Lung (tissue), 9 donors: ENCODE measurements at regions not wholly inside any gene's neighbourhood (a gene's known extent, or its start where the extent isn't known, plus 50 kb on each side); places are given as distances from the start of the nearest gene placed in this dataset.
A peak's percentile ranks its signal among the peaks of the same experiment; 100 is the strongest.
"Not testable (repeated sequence)": the region's sequence is repeated elsewhere in the genome, so short reads cannot be mapped to it uniquely, and the experiment has no call there.

Experiments
- ATAC-seq: fragments of 200-7000 bp; cut with Tn5 transposase; one replicate; pipeline ENCODE4 v1.9.1; 2020; ENCODE audit warnings: moderate number of reproducible peaks; ENCODE audit not compliant: insufficient read depth, low FRiP score
- DNase-seq, 3 donors: peaks; one replicate each; pipeline ENCODE4 v3.0.0-alpha.2; 2013 to 2017
- H3K27ac ChIP-seq, 2 donors: one replicate each; pipeline ENCODE4 v1.5.1; 2013; ENCODE audit warnings: mild to moderate bottlenecking in 2 of 2, moderate library complexity in 2 of 2, control low read depth in 1 of 2, inconsistent platforms in 1 of 2, low read depth in 1 of 2, low read length in 1 of 2
- H3K27me3 ChIP-seq, 3 donors: one replicate each; pipeline ENCODE4 v1.5.1; 2013; ENCODE audit warnings: low read length in 2 of 3; ENCODE audit not compliant: control insufficient read depth in 3 of 3, insufficient read depth in 3 of 3
- H3K36me3 ChIP-seq, 4 donors: one replicate each; pipeline ENCODE4 v1.5.1; 2013; ENCODE audit warnings: low read length in 4 of 4, mild to moderate bottlenecking in 1 of 4, moderate library complexity in 1 of 4; ENCODE audit not compliant: control insufficient read depth in 4 of 4, insufficient read depth in 4 of 4
- H3K4me1 ChIP-seq, 5 donors: one replicate each; pipeline ENCODE4 v1.5.1; 2013; ENCODE audit warnings: low read length in 5 of 5, mild to moderate bottlenecking in 2 of 5, moderate library complexity in 1 of 5; ENCODE audit not compliant: control insufficient read depth in 5 of 5, insufficient read depth in 5 of 5
- H3K4me3 ChIP-seq: one replicate; pipeline ENCODE4 v1.5.1; 2013; ENCODE audit warnings: mild to moderate bottlenecking, control low read depth, moderate library complexity
- H3K9ac ChIP-seq, 2 donors: one replicate each; pipeline ENCODE4 v1.5.1; 2013; ENCODE audit warnings: low read length in 2 of 2, control low read depth in 1 of 2; ENCODE audit not compliant: insufficient read depth in 1 of 2
- H3K9me3 ChIP-seq, 4 donors: one replicate each; pipeline ENCODE4 v1.5.1; 2013; ENCODE audit warnings: low read length in 3 of 4, mild to moderate bottlenecking in 1 of 4, moderate library complexity in 1 of 4; ENCODE audit not compliant: control insufficient read depth in 4 of 4, insufficient read depth in 3 of 4
- WGBS, 2 donors: extraction: QIAGEN DNeasy Blood & Tissue Kit; methylation state at CpG; one replicate each; pipeline ENCODE4 v1.1.7; 2013; 5-methylcytosine and 5-hydroxymethylcytosine counted together
- donor health status: Bipolar disorder and iron deficiency.
- donor health status: healthy.
- donor health status: DM: yes; HTN: yes; CAD: no.

DNA sequence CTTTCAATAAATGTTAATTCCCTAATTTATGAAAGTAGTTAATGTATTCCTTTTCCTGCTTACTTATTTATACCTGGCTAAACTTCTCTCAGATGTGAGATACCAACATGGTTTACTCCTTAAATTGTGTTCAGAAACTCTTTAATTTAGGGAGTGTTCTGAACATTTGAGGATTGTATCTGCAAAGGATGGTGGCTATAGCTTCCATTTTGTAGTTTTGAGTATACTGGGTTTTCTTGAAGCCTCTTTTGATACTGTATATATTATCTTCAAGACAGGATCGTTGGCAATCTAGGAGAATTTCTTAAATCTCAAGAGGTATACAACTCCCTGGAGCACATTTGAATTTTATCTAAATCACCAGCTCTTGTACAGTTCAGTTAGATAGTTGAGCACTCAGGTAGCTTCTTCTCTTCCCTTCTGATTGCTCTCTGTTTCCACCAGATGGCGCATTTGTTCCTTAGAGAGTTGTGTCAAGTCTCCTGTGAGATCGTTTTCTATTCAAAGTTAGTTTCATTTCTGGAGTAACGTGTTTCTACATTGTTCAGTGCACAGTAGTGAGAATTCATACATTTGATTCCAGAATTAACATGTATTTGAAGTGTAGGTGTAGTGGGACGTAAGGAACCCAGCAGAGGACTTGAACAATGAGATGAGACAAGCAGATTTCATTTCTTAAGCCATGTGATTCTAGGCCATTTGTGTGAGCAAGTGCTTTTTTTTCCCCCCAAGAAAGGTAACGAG is 63.2 kb upstream of the GARIN1A start:
- H3K27ac ChIP-seq, H3K9ac ChIP-seq: not testable (repeated sequence)
- DNase-seq: peak in 2 of 3 donors; percentile 51 to 78

DNA sequence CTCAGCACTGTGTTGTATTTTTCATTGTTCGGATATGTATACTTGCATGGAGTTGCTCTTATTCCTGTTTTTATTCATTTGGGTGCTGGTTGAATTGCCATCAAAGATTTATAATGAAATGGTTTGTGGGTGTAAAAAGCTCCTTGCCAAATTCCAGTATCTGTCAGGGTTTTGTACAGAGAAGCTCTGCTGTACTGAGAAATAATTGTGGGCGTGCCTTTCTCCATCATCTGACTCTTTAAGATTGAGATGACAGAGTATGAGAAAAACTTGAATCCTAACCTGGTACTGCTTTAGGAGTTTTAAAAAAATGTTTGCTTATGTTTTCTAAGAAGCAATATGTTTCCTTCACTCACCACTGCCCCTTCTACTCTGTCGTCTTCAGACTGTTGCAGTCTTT is 58.7 kb upstream of the GARIN1A start:
- H3K4me3 ChIP-seq, H3K4me1 ChIP-seq, DNase-seq, H3K9ac ChIP-seq, H3K9me3 ChIP-seq, H3K27me3 ChIP-seq, ATAC-seq, H3K27ac ChIP-seq, H3K36me3 ChIP-seq: not testable (repeated sequence)
- 92 to 97% methylated on average over 3 of the region's 3 CpGs for WGBS, 2 donors

More for the DNA sequence above, 63.2 kb upstream of the GARIN1A start:
- not testable (repeated sequence) for H3K27me3 ChIP-seq, H3K9me3 ChIP-seq, H3K36me3 ChIP-seq, H3K4me3 ChIP-seq, H3K4me1 ChIP-seq
- WGBS, 2 donors: 13 to 15% methylated on average over 6 of the region's 6 CpGs
- ATAC-seq: peak; percentile 62

DNA sequence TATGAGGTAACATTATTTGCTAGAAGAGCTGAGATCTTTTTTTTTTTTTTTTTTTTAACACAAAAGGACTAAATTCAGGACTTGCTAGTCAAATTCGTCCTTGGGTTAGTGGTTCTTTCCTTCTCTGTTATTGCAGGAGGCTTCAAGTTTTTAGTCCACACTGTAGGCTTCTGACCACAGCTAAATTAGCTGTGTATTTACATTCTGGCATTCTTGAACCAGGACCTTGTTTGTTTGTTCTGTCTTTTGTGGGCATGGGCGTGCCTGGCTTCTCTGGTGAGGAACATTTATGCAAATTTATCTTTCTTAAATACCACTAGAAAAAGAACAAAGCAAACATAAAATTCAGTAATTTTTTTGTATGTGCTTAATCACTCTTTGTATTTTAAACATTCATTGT is 57.3 kb upstream of the GARIN1A start:
- peaks cover 0 to 11% (median 3%) of the 10 kb centered on the region in 4 donors for H3K36me3 ChIP-seq
- not testable (repeated sequence) for H3K27me3 ChIP-seq, H3K27ac ChIP-seq, H3K9ac ChIP-seq, H3K4me1 ChIP-seq, DNase-seq, ATAC-seq, H3K4me3 ChIP-seq, H3K9me3 ChIP-seq
- WGBS, 2 donors: 84 to 91% methylated on average over 2 of the region's 2 CpGs

DNA sequence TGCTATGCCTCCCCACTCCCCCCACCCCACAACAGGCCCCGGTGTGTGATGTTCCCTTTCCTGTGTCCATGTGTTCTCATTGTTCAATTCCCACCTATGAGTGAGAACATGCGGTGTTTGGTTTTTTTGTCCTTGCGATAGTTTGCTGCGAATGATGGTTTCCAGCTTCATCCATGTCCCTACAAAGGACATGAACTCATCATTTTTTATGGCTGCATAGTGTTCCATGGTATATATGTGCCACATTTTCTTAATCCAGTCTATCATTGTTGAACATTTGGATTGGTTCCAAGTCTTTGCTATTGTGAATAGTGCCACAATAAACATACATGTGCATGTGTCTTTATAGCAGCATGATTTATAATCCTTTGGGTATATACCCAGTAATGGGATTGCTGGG is 55.3 kb upstream of the GARIN1A start:
- H3K9me3 ChIP-seq, H3K4me3 ChIP-seq, H3K27me3 ChIP-seq, H3K4me1 ChIP-seq, H3K27ac ChIP-seq, ATAC-seq, H3K9ac ChIP-seq, DNase-seq: not testable (repeated sequence)
- peaks cover 0 to 16% (median 6%) of the 10 kb centered on the region in 4 donors for H3K36me3 ChIP-seq
- WGBS, 2 donors: 93 to 99% methylated on average over 4 of the region's 4 CpGs
